IMR-90 (cell line): ENCODE measurements at regions not wholly inside any gene's neighbourhood (a gene's known extent, or its start where the extent isn't known, plus 50 kb on each side); places are given as distances from the start of the nearest gene placed in this dataset.

ENCODE experiments used
- ATAC-seq: fragments of 200-7000 bp; cut with Tn5 transposase; 2 replicates; pipeline ENCODE4 v1.9.1; 2020; ENCODE audit warnings: low read depth, mild to moderate bottlenecking, moderate library complexity
- BruUV-seq: library from RNA; stranded (reverse); fragments of 400-500 nt; replicated peaks from 2 replicates; lab custom pipeline; 2021; lab: Mats Ljungman, UMichigan
- CTCF ChIA-PET: fragments of 300-600 bp; formaldehyde crosslinking; extraction: SDS; loops from one replicate; lab custom pipeline; 2021; ENCODE audit warnings: antibody characterized with exemption; lab: Yijun Ruan, JAX
- POLR2A ChIA-PET: fragments of 300-600 bp; sonication (Branson Sonifier 250); formaldehyde crosslinking; loops from one replicate; lab custom pipeline; 2022; ENCODE audit warnings: antibody characterized with exemption; ENCODE audit not compliant: unreplicated experiment; lab: Charles Lee
- DNase-seq: peaks from one replicate; pipeline ENCODE4 v3.0.0; 2013
- H2AFZ ChIP-seq: replicated peaks from 2 replicates; pipeline ENCODE3; 2013; ENCODE audit warnings: low read length, mild to moderate bottlenecking; ENCODE audit not compliant: poor library complexity
- H2AK5ac ChIP-seq: 2 replicates; pipeline ENCODE4 v1.6.1; 2013; ENCODE audit warnings: low read depth, low read length, inconsistent platforms
- H2AK9ac ChIP-seq: replicated peaks from 2 replicates; pipeline ENCODE3; 2013; ENCODE audit warnings: mild to moderate bottlenecking, low read depth, low read length, moderate library complexity; ENCODE audit not compliant: poor library complexity
- H2BK120ac ChIP-seq: 2 replicates; pipeline ENCODE4 v1.6.1; 2013; ENCODE audit warnings: low read depth, low read length, inconsistent platforms
- H2BK15ac ChIP-seq: 3 replicates; pipeline ENCODE4 v1.6.1; 2013; ENCODE audit warnings: low read depth, low read length, inconsistent platforms
- H2BK20ac ChIP-seq: 2 replicates; pipeline ENCODE4 v1.6.1; 2013; ENCODE audit warnings: low read depth, mild to moderate bottlenecking, inconsistent platforms, low read length, moderate library complexity
- H2BK5ac ChIP-seq: 2 replicates; pipeline ENCODE4 v1.6.1; 2013; ENCODE audit warnings: mild to moderate bottlenecking, low read depth, low read length, inconsistent platforms; ENCODE audit not compliant: poor library complexity, severe bottlenecking
- H3K14ac ChIP-seq: replicated peaks from 2 replicates; pipeline ENCODE4 v1.6.1; 2013; ENCODE audit warnings: low read depth, low read length, inconsistent platforms
- H3K18ac ChIP-seq: 2 replicates; pipeline ENCODE4 v1.6.1; 2013; ENCODE audit warnings: low read depth, low read length, control low read depth
- H3K23ac ChIP-seq: 2 replicates; pipeline ENCODE4 v1.6.1; 2013; ENCODE audit warnings: low read depth, low read length, inconsistent platforms
- H3K27ac ChIP-seq: 2 replicates; pipeline ENCODE4 v1.5.1; 2013; ENCODE audit warnings: mild to moderate bottlenecking, control low read depth, low read length; ENCODE audit not compliant: insufficient read depth
- H3K27me3 ChIP-seq: 2 replicates; pipeline ENCODE4 v1.6.1; 2013; ENCODE audit warnings: low read length; ENCODE audit not compliant: control insufficient read depth, insufficient read depth
- H3K36me3 ChIP-seq: 2 replicates; pipeline ENCODE4 v1.6.1; 2013; ENCODE audit warnings: low read length, mixed read lengths; ENCODE audit not compliant: control insufficient read depth, insufficient read depth
- H3K4ac ChIP-seq: 2 replicates; pipeline ENCODE4 v1.6.1; 2013; ENCODE audit warnings: low read depth, low read length, inconsistent platforms
- H3K4me1 ChIP-seq: 2 replicates; pipeline ENCODE4 v1.6.1; 2013; ENCODE audit warnings: low read length, mixed read lengths; ENCODE audit not compliant: control insufficient read depth, insufficient read depth
- H3K4me2 ChIP-seq: 2 replicates; pipeline ENCODE4 v1.6.1; 2013; ENCODE audit warnings: low read depth, mild to moderate bottlenecking, control low read depth, low read length, moderate library complexity
- H3K4me3 ChIP-seq: 2 replicates; pipeline ENCODE4 v1.5.1; 2013; ENCODE audit warnings: low read depth, mild to moderate bottlenecking, control low read depth, low read length, moderate library complexity; ENCODE audit not compliant: insufficient read depth
- H3K56ac ChIP-seq: 2 replicates; pipeline ENCODE4 v1.6.1; 2013; ENCODE audit warnings: low read length, inconsistent platforms; ENCODE audit not compliant: insufficient read depth; ENCODE audit errors: extremely low read depth
- H3K79me1 ChIP-seq, 2 experiments: 2 replicates each; pipeline ENCODE4 v1.6.1; 2013; ENCODE audit warnings: low read length in 2 of 2, inconsistent platforms in 1 of 2, low read depth in 1 of 2
- H3K9ac ChIP-seq: 2 replicates; pipeline ENCODE4 v1.6.1; 2013; ENCODE audit warnings: low read depth, low read length, control low read depth
- H3K9me1 ChIP-seq: 2 replicates; pipeline ENCODE4 v1.6.1; 2013; ENCODE audit warnings: low read length, inconsistent platforms; ENCODE audit not compliant: insufficient read depth
- H3K9me3 ChIP-seq: 2 replicates; pipeline ENCODE4 v1.6.1; 2013; ENCODE audit warnings: low read length; ENCODE audit not compliant: control insufficient read depth, insufficient read depth
- H4K20me1 ChIP-seq: 2 replicates; pipeline ENCODE4 v1.6.1; 2013; ENCODE audit warnings: low read length, inconsistent platforms; ENCODE audit not compliant: insufficient read depth
- H4K5ac ChIP-seq: 2 replicates; pipeline ENCODE4 v1.6.1; 2013; ENCODE audit warnings: mild to moderate bottlenecking, low read depth, low read length, control low read depth
- H4K8ac ChIP-seq, 2 experiments: 2 replicates each; pipeline ENCODE4 v1.6.1; 2013; ENCODE audit warnings: low read depth in 2 of 2, low read length in 2 of 2, control low read depth in 1 of 2, inconsistent platforms in 1 of 2
- H4K91ac ChIP-seq: 2 replicates; pipeline ENCODE4 v1.6.1; 2013; ENCODE audit warnings: low read depth, low read length, inconsistent platforms; ENCODE audit not compliant: insufficient read depth
- BHLHE40 ChIP-seq: fragments of 150-350 bp; IDR thresholded peaks from 2 replicates; pipeline ENCODE4 v1.6.1; 2016; ENCODE audit warnings: mild to moderate bottlenecking, low read depth, low read length
- CEBPB ChIP-seq: IDR thresholded peaks from 2 replicates; pipeline ENCODE4 v1.6.1; 2012; ENCODE audit warnings: low read depth, low read length, improper control_type of control experiment
- CHD1 ChIP-seq: IDR thresholded peaks from 2 replicates; pipeline ENCODE4 v1.6.1; 2012; ENCODE audit warnings: low read depth, low read length, improper control_type of control experiment
- CTCF ChIP-seq: conservative IDR thresholded peaks from 2 replicates; pipeline ENCODE4 v1.5.1; 2012; ENCODE audit warnings: mild to moderate bottlenecking, low read depth, low read length, improper control_type of control experiment
- ELK1 ChIP-seq: fragments of 150-350 bp; IDR thresholded peaks from 2 replicates; pipeline ENCODE4 v1.6.1; 2016; ENCODE audit warnings: low read depth, mild to moderate bottlenecking, low read length, moderate library complexity, borderline replicate concordance
- FOS ChIP-seq: fragments of 150-350 bp; IDR thresholded peaks from 2 replicates; pipeline ENCODE4 v1.6.1; 2016; ENCODE audit warnings: low read depth, low read length
- MAFK ChIP-seq: IDR thresholded peaks from 2 replicates; pipeline ENCODE4 v1.6.1; 2012; ENCODE audit warnings: low read depth, low read length, improper control_type of control experiment
- MAZ ChIP-seq: IDR thresholded peaks from 2 replicates; pipeline ENCODE4 v1.6.1; 2012; ENCODE audit warnings: low read depth, mild to moderate bottlenecking, low read length, improper control_type of control experiment, moderate library complexity, borderline replicate concordance
- MXI1 ChIP-seq: IDR thresholded peaks from 2 replicates; pipeline ENCODE4 v1.6.1; 2012; ENCODE audit warnings: low read depth, mild to moderate bottlenecking, low read length, moderate library complexity, borderline replicate concordance
- NFE2L2 ChIP-seq: fragments of 150-350 bp; IDR thresholded peaks from 2 replicates; pipeline ENCODE4 v1.6.1; 2016; ENCODE audit warnings: low read depth, mild to moderate bottlenecking, low read length
- POLR2A ChIP-seq: IDR thresholded peaks from 2 replicates; pipeline ENCODE4 v1.6.1; 2012; ENCODE audit warnings: mild to moderate bottlenecking, low read depth, low read length
- RAD21 ChIP-seq: IDR thresholded peaks from 2 replicates; pipeline ENCODE4 v1.6.1; 2012; ENCODE audit warnings: low read length, improper control_type of control experiment
- RCOR1 ChIP-seq: IDR thresholded peaks from 2 replicates; pipeline ENCODE4 v1.6.1; 2012; ENCODE audit warnings: mild to moderate bottlenecking, low read length, improper control_type of control experiment; ENCODE audit not compliant: insufficient replicate concordance
- RFX5 ChIP-seq: IDR thresholded peaks from 2 replicates; pipeline ENCODE4 v1.8.0; 2012; ENCODE audit warnings: low read depth, mild to moderate bottlenecking, low read length, moderate library complexity
- SMC3 ChIP-seq: fragments of 150-350 bp; IDR thresholded peaks from 2 replicates; pipeline ENCODE4 v1.6.1; 2016; ENCODE audit warnings: low read depth, mild to moderate bottlenecking, antibody characterized with exemption, low read length, moderate library complexity
- USF2 ChIP-seq: fragments of 150-350 bp; IDR thresholded peaks from 2 replicates; pipeline ENCODE4 v1.6.1; 2017; ENCODE audit warnings: mild to moderate bottlenecking, antibody characterized with exemption, low read length, low read depth
- WGBS, 2 experiments: methylation state at CpG; one replicate each; pipeline versions ENCODE4 v1.1.5 to v1.1.7; 2013; ENCODE audit warnings: missing lambda C conversion rate in 2 of 2; ENCODE audit not compliant: insufficient read length in 1 of 2; ENCODE audit errors: extremely low coverage in 2 of 2; 5-methylcytosine and 5-hydroxymethylcytosine counted together
- dilution Hi-C: fragments of 300-500 bp; cut with HindIII; formaldehyde crosslinking; loops from one replicate; pipeline ENCODE4 v1.14.3; 2018; ENCODE audit warnings: low sequenced_read_pairs; ENCODE audit not compliant: unreplicated experiment
- in situ Hi-C: fragments of 300-500 bp; cut with MboI; formaldehyde crosslinking; loops from 3 replicates; pipeline ENCODE4 v1.14.3; 2019; ENCODE audit warnings: low sequenced_read_pairs, inconsistent platforms, mixed read lengths
- intact Hi-C: fragments of 100-400 bp; cut with micrococcal nuclease; formaldehyde crosslinking; loops from 2 replicates; pipeline ENCODE4 v1.10.0; 2022

GRCh38 chr14:58805605-58806409 lies 168.0 kb downstream of the DACT1 start:
- H3K4me3 ChIP-seq = no peak overlapping the region
- H3K36me3 ChIP-seq = no peaks in the 10 kb centered on the region
- no peak overlapping the region for H3K4me2 ChIP-seq
- WGBS, 2 experiments = no CpG with 5 or more reads among the region's 6 CpGs
- H3K56ac ChIP-seq = no peak overlapping the region
- H3K14ac ChIP-seq = no peak overlapping the region
- H3K9me1 ChIP-seq = no peaks in the 10 kb centered on the region
- no peak overlapping the region for H3K4ac ChIP-seq
- H2AK9ac ChIP-seq = no peak overlapping the region
- DNase-seq (peak; percentile 44), ATAC-seq (no peak)
- 0 out of 2 replicates have a peak, but pooled peaks cover 2% of the 10 kb centered on the region for H3K9me3 ChIP-seq
- H4K5ac ChIP-seq = no peak overlapping the region
- H3K23ac ChIP-seq = no peak overlapping the region
- TF ChIP-seq NFE2L2 (no peak), MXI1 (no peak), MAZ (no peak), RFX5 (no peak), SMC3 (no peak), FOS (no peak), RCOR1 (no peak), ELK1 (no peak), USF2 (no peak), MAFK (no peak), RAD21 (no peak), CTCF (no peak), CEBPB (no peak), BHLHE40 (no peak), CHD1 (no peak), POLR2A (no peak)
- H3K9ac ChIP-seq = no peak overlapping the region
- no peak overlapping the region for H2BK15ac ChIP-seq
- H4K8ac ChIP-seq = no peak overlapping the region
- no peak overlapping the region for H3K27ac ChIP-seq
- H3K18ac ChIP-seq = no peak overlapping the region
- no peak overlapping the region for H2AFZ ChIP-seq
- peaks cover 4% of the 10 kb centered on the region; the same call in 1 of the 2 replicates for H3K27me3 ChIP-seq
- no peaks in the 10 kb centered on the region for H3K79me1 ChIP-seq
- no TSS peak for BruUV-seq
- no peak overlapping the region for H2BK120ac ChIP-seq
- in situ Hi-C loops = no loop called here
- dilution Hi-C loops = no loop called here
- no peak overlapping the region for H2BK20ac ChIP-seq
- no peak overlapping the region for H4K91ac ChIP-seq
- POLR2A ChIA-PET = no interaction called here
- H2BK5ac ChIP-seq = no peak overlapping the region
- no peaks in the 10 kb centered on the region for H4K20me1 ChIP-seq
- H3K4me1 ChIP-seq = no peaks in the 10 kb centered on the region
- H2AK5ac ChIP-seq = no peak overlapping the region
- CTCF ChIA-PET = no interaction called here
- intact Hi-C loops = no loop called here
